SK-N-SH treated with all-trans-retinoic acid at 6 μM for 48 hours (cell line): ENCODE measurements at regions not wholly inside any gene's neighbourhood (a gene's known extent, or its start where the extent isn't known, plus 50 kb on each side); places are given as distances from the start of the nearest gene placed in this dataset.

Experiments
- ATAC-seq: fragments of 200-7000 bp; cut with Tn5 transposase; 3 replicates; pipeline ENCODE4 v1.9.1; 2020; ENCODE audit warnings: mild to moderate bottlenecking, moderate library complexity
- ARNTL ChIP-seq: fragments of 450-650 bp; formaldehyde crosslinking; IDR thresholded peaks from 2 replicates; pipeline ENCODE4 v1.5.0; 2020; ENCODE audit warnings: low read depth, mild to moderate bottlenecking, moderate library complexity, borderline replicate concordance
- BACH2 ChIP-seq: fragments of 250-450 bp; sonication (Bioruptor Pico); IDR thresholded peaks from 2 replicates; pipeline ENCODE4 v1.9.0; 2021; ENCODE audit warnings: mild to moderate bottlenecking, borderline replicate concordance
- CSDC2 ChIP-seq: fragments of 250-450 bp; sonication (Bioruptor Pico); IDR thresholded peaks from 2 replicates; pipeline ENCODE4 v1.5.0; 2020; ENCODE audit warnings: mild to moderate bottlenecking, moderate library complexity
- ESRRG ChIP-seq: fragments of 250-450 bp; sonication (Bioruptor Pico); IDR thresholded peaks from 2 replicates; pipeline ENCODE4 v1.6.1; 2021; ENCODE audit warnings: mild to moderate bottlenecking
- GLIS3 ChIP-seq: fragments of 250-450 bp; sonication (Bioruptor Pico); IDR thresholded peaks from 2 replicates; pipeline ENCODE4 v1.5.0; 2020; ENCODE audit warnings: mild to moderate bottlenecking, moderate library complexity
- ISL1 ChIP-seq: fragments of 250-450 bp; sonication (Bioruptor Pico); IDR thresholded peaks from 2 replicates; pipeline ENCODE4 v2.1.2; 2022; ENCODE audit warnings: mild to moderate bottlenecking, moderate library complexity
- OSR1 ChIP-seq: fragments of 250-450 bp; sonication (Bioruptor Pico); IDR thresholded peaks from 2 replicates; pipeline ENCODE4 v1.8.0; 2022; ENCODE audit warnings: moderate library complexity, mild to moderate bottlenecking, inconsistent platforms
- PPARA ChIP-seq: fragments of 250-450 bp; sonication (Bioruptor Pico); IDR thresholded peaks from 2 replicates; pipeline ENCODE4 v1.5.0; 2020; ENCODE audit warnings: mild to moderate bottlenecking, borderline replicate concordance
- RARB ChIP-seq: fragments of 250-450 bp; sonication (Bioruptor Pico); IDR thresholded peaks from 2 replicates; pipeline ENCODE4 v1.8.0; 2021; ENCODE audit warnings: mild to moderate bottlenecking, moderate library complexity
- ZC3H10 ChIP-seq: fragments of 250-450 bp; sonication (Bioruptor Pico); IDR thresholded peaks from 2 replicates; pipeline ENCODE4 v1.5.1; 2021; ENCODE audit warnings: mild to moderate bottlenecking, moderate library complexity
- ZFP3 ChIP-seq: fragments of 250-450 bp; sonication (Bioruptor Pico); IDR thresholded peaks from 2 replicates; pipeline ENCODE4 v1.5.0; 2020; ENCODE audit warnings: mild to moderate bottlenecking, moderate library complexity
- ZFP30 ChIP-seq: fragments of 450-650 bp; formaldehyde crosslinking; IDR thresholded peaks from 2 replicates; pipeline ENCODE4 v1.5.0; 2022; ENCODE audit warnings: mild to moderate bottlenecking, moderate library complexity
- ZNF70 ChIP-seq: fragments of 450-650 bp; formaldehyde crosslinking; IDR thresholded peaks from 2 replicates; pipeline ENCODE4 v1.5.0; 2020; ENCODE audit warnings: mild to moderate bottlenecking, moderate library complexity
- ZNF8 ChIP-seq: fragments of 450-650 bp; formaldehyde crosslinking; IDR thresholded peaks from 2 replicates; pipeline ENCODE4 v1.5.0; 2020; ENCODE audit warnings: mild to moderate bottlenecking, moderate library complexity
- TF ChIP-seq, protein P1 (sequence below): fragments of 250-450 bp; sonication (Bioruptor Pico); IDR thresholded peaks from 2 replicates; pipeline ENCODE4 v1.5.1; 2020; ENCODE audit warnings: low read depth, mild to moderate bottlenecking, moderate library complexity
- TF ChIP-seq, protein P2 (sequence below): fragments of 250-450 bp; sonication (Bioruptor Pico); IDR thresholded peaks from 2 replicates; pipeline ENCODE4 v1.5.0; 2020; ENCODE audit warnings: mild to moderate bottlenecking, moderate library complexity
- TF ChIP-seq, protein P3 (sequence below): fragments of 250-450 bp; sonication (Bioruptor Pico); IDR thresholded peaks from 2 replicates; pipeline ENCODE4 v1.8.0; 2021; ENCODE audit warnings: low read depth, mild to moderate bottlenecking, moderate library complexity, borderline replicate concordance
- TF ChIP-seq, protein P4 (sequence below): fragments of 250-450 bp; sonication (Bioruptor Pico); IDR thresholded peaks from 2 replicates; pipeline ENCODE4 v1.5.1; 2021; ENCODE audit warnings: mild to moderate bottlenecking, moderate library complexity
- TF ChIP-seq, protein P5 (sequence below): fragments of 250-450 bp; sonication (Bioruptor Pico); IDR thresholded peaks from 2 replicates; pipeline ENCODE4 v1.8.0; 2020; ENCODE audit warnings: mild to moderate bottlenecking, moderate library complexity, borderline replicate concordance

DNA sequence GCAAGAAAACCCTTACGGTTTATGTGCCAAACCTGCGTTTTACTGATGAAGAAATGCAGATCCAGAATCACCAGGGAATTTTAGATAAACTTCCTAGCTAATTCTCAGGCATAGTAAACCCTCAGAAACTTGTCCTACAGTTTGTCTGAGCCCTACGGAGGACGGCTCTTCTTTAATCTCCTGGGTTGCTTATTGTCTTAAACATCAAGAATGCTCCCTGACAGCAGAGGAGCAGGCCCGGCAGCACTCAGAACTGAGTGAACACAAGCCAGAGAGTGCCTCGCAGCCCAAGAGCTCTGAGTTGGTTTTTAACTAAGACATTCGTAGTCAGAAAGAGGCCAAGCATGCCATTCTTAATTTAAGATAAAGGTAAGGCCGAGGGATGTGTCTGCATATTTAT, 114.7 kb upstream of the ERCC6L2 start:
- no peak for ATAC-seq
- TF ChIP-seq GLIS3 (CRISPR knock-in tag) (no peak), OSR1 (no peak), RARB (no peak), PPARA (CRISPR knock-in tag) (no peak), CSDC2 (CRISPR knock-in tag) (no peak), ARNTL (CRISPR knock-in tag) (no peak), ZFP3 (CRISPR knock-in tag) (no peak), ZNF8 (CRISPR knock-in tag) (no peak), ZNF70 (CRISPR knock-in tag) (no peak)
- TF ChIP-seq, protein P1, sequence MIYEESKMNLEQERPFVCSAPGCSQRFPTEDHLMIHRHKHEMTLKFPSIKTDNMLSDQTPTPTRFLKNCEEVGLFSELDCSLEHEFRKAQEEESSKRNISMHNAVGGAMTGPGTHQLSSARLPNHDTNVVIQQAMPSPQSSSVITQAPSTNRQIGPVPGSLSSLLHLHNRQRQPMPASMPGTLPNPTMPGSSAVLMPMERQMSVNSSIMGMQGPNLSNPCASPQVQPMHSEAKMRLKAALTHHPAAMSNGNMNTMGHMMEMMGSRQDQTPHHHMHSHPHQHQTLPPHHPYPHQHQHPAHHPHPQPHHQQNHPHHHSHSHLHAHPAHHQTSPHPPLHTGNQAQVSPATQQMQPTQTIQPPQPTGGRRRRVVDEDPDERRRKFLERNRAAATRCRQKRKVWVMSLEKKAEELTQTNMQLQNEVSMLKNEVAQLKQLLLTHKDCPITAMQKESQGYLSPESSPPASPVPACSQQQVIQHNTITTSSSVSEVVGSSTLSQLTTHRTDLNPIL: no peak
- TF ChIP-seq, protein P2, sequence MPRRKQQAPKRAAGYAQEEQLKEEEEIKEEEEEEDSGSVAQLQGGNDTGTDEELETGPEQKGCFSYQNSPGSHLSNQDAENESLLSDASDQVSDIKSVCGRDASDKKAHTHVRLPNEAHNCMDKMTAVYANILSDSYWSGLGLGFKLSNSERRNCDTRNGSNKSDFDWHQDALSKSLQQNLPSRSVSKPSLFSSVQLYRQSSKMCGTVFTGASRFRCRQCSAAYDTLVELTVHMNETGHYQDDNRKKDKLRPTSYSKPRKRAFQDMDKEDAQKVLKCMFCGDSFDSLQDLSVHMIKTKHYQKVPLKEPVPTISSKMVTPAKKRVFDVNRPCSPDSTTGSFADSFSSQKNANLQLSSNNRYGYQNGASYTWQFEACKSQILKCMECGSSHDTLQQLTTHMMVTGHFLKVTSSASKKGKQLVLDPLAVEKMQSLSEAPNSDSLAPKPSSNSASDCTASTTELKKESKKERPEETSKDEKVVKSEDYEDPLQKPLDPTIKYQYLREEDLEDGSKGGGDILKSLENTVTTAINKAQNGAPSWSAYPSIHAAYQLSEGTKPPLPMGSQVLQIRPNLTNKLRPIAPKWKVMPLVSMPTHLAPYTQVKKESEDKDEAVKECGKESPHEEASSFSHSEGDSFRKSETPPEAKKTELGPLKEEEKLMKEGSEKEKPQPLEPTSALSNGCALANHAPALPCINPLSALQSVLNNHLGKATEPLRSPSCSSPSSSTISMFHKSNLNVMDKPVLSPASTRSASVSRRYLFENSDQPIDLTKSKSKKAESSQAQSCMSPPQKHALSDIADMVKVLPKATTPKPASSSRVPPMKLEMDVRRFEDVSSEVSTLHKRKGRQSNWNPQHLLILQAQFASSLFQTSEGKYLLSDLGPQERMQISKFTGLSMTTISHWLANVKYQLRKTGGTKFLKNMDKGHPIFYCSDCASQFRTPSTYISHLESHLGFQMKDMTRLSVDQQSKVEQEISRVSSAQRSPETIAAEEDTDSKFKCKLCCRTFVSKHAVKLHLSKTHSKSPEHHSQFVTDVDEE: no peak
- TF ChIP-seq, protein P3, sequence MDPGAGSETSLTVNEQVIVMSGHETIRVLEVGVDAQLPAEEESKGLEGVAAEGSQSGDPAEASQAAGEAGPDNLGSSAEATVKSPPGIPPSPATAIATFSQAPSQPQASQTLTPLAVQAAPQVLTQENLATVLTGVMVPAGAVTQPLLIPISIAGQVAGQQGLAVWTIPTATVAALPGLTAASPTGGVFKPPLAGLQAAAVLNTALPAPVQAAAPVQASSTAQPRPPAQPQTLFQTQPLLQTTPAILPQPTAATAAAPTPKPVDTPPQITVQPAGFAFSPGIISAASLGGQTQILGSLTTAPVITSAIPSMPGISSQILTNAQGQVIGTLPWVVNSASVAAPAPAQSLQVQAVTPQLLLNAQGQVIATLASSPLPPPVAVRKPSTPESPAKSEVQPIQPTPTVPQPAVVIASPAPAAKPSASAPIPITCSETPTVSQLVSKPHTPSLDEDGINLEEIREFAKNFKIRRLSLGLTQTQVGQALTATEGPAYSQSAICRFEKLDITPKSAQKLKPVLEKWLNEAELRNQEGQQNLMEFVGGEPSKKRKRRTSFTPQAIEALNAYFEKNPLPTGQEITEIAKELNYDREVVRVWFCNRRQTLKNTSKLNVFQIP (CRISPR knock-in tag): no peak
- TF ChIP-seq, protein P4, sequence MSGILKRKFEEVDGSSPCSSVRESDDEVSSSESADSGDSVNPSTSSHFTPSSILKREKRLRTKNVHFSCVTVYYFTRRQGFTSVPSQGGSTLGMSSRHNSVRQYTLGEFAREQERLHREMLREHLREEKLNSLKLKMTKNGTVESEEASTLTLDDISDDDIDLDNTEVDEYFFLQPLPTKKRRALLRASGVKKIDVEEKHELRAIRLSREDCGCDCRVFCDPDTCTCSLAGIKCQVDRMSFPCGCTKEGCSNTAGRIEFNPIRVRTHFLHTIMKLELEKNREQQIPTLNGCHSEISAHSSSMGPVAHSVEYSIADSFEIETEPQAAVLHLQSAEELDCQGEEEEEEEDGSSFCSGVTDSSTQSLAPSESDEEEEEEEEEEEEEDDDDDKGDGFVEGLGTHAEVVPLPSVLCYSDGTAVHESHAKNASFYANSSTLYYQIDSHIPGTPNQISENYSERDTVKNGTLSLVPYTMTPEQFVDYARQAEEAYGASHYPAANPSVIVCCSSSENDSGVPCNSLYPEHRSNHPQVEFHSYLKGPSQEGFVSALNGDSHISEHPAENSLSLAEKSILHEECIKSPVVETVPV (CRISPR knock-in tag): no peak
- TF ChIP-seq, all 23 proteins: peak for 0

DNA sequence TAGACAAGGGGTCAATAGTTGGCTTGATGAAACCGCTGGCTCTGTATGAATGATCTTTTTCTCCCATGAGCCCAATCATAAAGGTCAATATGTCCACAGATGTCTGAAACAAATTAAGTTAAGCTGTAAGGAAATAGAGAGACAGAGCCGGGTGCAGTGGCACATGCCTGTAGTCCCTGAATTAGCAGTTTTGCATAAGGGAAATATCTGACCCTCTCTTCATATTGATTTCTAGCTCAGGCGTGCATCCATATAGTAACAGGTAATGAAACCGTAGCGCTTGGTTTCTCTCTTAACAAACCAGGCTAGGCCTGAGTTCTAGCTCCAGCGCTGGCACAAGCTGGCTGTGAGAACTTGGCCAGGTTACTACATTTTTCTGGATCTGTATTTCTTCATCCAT, 118.1 kb upstream of the ERCC6L2 start:
- TF ChIP-seq CSDC2 (CRISPR knock-in tag) (no peak), ZC3H10 (CRISPR knock-in tag) (no peak), PPARA (CRISPR knock-in tag) (no peak), ESRRG (CRISPR knock-in tag) (no peak), OSR1 (no peak), ZNF8 (CRISPR knock-in tag) (no peak), RARB (no peak), BACH2 (CRISPR knock-in tag) (no peak), ZFP3 (CRISPR knock-in tag) (no peak), GLIS3 (CRISPR knock-in tag) (no peak), ZFP30 (CRISPR knock-in tag) (no peak), ISL1 (CRISPR knock-in tag) (no peak), ZNF70 (CRISPR knock-in tag) (no peak)
- TF ChIP-seq, protein P1: no peak
- TF ChIP-seq, protein P4 (CRISPR knock-in tag): no peak
- TF ChIP-seq, protein P5, sequence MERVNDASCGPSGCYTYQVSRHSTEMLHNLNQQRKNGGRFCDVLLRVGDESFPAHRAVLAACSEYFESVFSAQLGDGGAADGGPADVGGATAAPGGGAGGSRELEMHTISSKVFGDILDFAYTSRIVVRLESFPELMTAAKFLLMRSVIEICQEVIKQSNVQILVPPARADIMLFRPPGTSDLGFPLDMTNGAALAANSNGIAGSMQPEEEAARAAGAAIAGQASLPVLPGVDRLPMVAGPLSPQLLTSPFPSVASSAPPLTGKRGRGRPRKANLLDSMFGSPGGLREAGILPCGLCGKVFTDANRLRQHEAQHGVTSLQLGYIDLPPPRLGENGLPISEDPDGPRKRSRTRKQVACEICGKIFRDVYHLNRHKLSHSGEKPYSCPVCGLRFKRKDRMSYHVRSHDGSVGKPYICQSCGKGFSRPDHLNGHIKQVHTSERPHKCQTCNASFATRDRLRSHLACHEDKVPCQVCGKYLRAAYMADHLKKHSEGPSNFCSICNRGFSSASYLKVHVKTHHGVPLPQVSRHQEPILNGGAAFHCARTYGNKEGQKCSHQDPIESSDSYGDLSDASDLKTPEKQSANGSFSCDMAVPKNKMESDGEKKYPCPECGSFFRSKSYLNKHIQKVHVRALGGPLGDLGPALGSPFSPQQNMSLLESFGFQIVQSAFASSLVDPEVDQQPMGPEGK (CRISPR knock-in tag): no peak
- no peak for ATAC-seq
